H1 (cell line): ENCODE measurements at regions not wholly inside any gene's neighbourhood (a gene's known extent, or its start where the extent isn't known, plus 50 kb on each side); places are given as distances from the start of the nearest gene placed in this dataset.

ENCODE experiments used
- CTCF ChIA-PET: fragments of 300-600 bp; sonication (Branson Sonifier 250); formaldehyde crosslinking; loops from one replicate; lab custom pipeline; 2021; ENCODE audit not compliant: partially characterized antibody; lab: Charles Lee
- POLR2A ChIA-PET: fragments of 300-600 bp; sonication (Branson Sonifier 250); formaldehyde crosslinking; loops from one replicate; lab custom pipeline; 2021; ENCODE audit warnings: inconsistent platforms; ENCODE audit not compliant: partially characterized antibody; lab: Charles Lee
- DNase-seq, 2 experiments: peaks; one replicate each; pipeline versions ENCODE4 v3.0.0 to v3.0.0-alpha.2; 2010 to 2022; ENCODE audit warnings: low spot score in 2 of 2, low read depth in 1 of 2, mixed read lengths in 1 of 2
- FAIRE-seq: peaks from 2 replicates; lab custom pipeline; 2011; peaks lifted over from hg19 to GRCh38; lab: Jason Lieb, UNC
- H2AFZ ChIP-seq: 2 replicates; pipeline ENCODE4 v1.8.1; 2012; ENCODE audit warnings: low read length, inconsistent platforms
- H2AK5ac ChIP-seq: 2 replicates; pipeline ENCODE4 v1.6.1; 2013; ENCODE audit warnings: low read depth, low read length
- H2BK120ac ChIP-seq: replicated peaks from 2 replicates; pipeline ENCODE3; 2013; ENCODE audit warnings: low read depth, low read length, inconsistent platforms
- H2BK12ac ChIP-seq: 2 replicates; pipeline ENCODE4 v1.6.1; 2013; ENCODE audit warnings: low read depth, low read length
- H2BK15ac ChIP-seq: 2 replicates; pipeline ENCODE4 v1.6.1; 2013; ENCODE audit warnings: low read length
- H2BK20ac ChIP-seq: 2 replicates; pipeline ENCODE4 v1.6.1; 2013; ENCODE audit warnings: low read length
- H2BK5ac ChIP-seq: 2 replicates; pipeline ENCODE4 v1.6.1; 2013; ENCODE audit warnings: low read depth, low read length
- H3K14ac ChIP-seq: 2 replicates; pipeline ENCODE4 v1.6.1; 2013; ENCODE audit warnings: inconsistent platforms; ENCODE audit not compliant: insufficient read length
- H3K18ac ChIP-seq: 2 replicates; pipeline ENCODE4 v1.6.1; 2013; ENCODE audit warnings: low read length; ENCODE audit errors: extremely low read depth
- H3K23ac ChIP-seq: 2 replicates; pipeline ENCODE4 v1.6.1; 2013; ENCODE audit warnings: inconsistent platforms; ENCODE audit not compliant: insufficient read length
- H3K23me2 ChIP-seq: 2 replicates; pipeline ENCODE4 v1.6.1; 2013; ENCODE audit warnings: low read depth, low read length
- H3K27ac ChIP-seq: 2 replicates; pipeline ENCODE4 v1.6.1; 2011; ENCODE audit warnings: low read depth, low read length, inconsistent platforms
- H3K27me3 ChIP-seq, 4 experiments: replicated peaks in 1 of 4; 1 replicate in 1 of 4; 2 replicates in 3 of 4; pipeline versions ENCODE4 v1.6.1 to v1.8.1; 2011 to 2013; ENCODE audit warnings: low read length in 3 of 4, mild to moderate bottlenecking in 3 of 4, inconsistent platforms in 2 of 4, mixed read lengths in 2 of 4, moderate library complexity in 1 of 4; ENCODE audit not compliant: control insufficient read depth in 3 of 4, insufficient read depth in 3 of 4; ENCODE audit errors: extremely low read depth in 1 of 4
- H3K36me3 ChIP-seq, 4 experiments: 2 replicates each; pipeline versions ENCODE4 v1.6.1 to v1.8.1; 2011 to 2013; ENCODE audit warnings: mild to moderate bottlenecking in 4 of 4, low read length in 3 of 4, moderate library complexity in 2 of 4, control low read depth in 1 of 4, inconsistent platforms in 1 of 4; ENCODE audit not compliant: insufficient read depth in 4 of 4, control insufficient read depth in 2 of 4
- H3K4ac ChIP-seq: replicated peaks from 2 replicates; pipeline ENCODE3; 2013; ENCODE audit warnings: low read length, low read depth, mixed read lengths, inconsistent platforms; ENCODE audit not compliant: insufficient read length
- H3K4me1 ChIP-seq, 4 experiments: replicated peaks in 1 of 4; 1 replicate in 1 of 4; 2 replicates in 3 of 4; pipeline versions ENCODE4 v1.6.1 to v1.8.1; 2011 to 2013; ENCODE audit warnings: low read length in 3 of 4, inconsistent platforms in 2 of 4, mixed read lengths in 1 of 4; ENCODE audit not compliant: insufficient read depth in 4 of 4, control insufficient read depth in 3 of 4
- H3K4me2 ChIP-seq, 2 experiments: 2 replicates each; pipeline versions ENCODE4 v1.6.1 to v1.8.1; 2011 to 2013; ENCODE audit warnings: low read depth in 2 of 2, low read length in 2 of 2, control low read depth in 1 of 2, inconsistent platforms in 1 of 2, mild to moderate bottlenecking in 1 of 2; ENCODE audit not compliant: insufficient read depth in 1 of 2
- H3K4me3 ChIP-seq, 4 experiments: fragments of 200-600, 300-600 bp in 1 of 4; sonication (generic), shearing (Covaris generic), sonication (Bioruptor Twin) in 1 of 4; 2 replicates each; pipeline versions ENCODE4 v1.5.1 to v1.8.1; 2011 to 2016; ENCODE audit warnings: low read length in 4 of 4, low read depth in 3 of 4, control low read depth in 2 of 4, inconsistent platforms in 2 of 4, mild to moderate bottlenecking in 2 of 4, mixed read lengths in 1 of 4, moderate library complexity in 1 of 4; ENCODE audit not compliant: insufficient read depth in 2 of 4; ENCODE audit errors: extremely low read depth in 1 of 4
- H3K56ac ChIP-seq: replicated peaks from 2 replicates; pipeline ENCODE3; 2013; ENCODE audit warnings: low read depth, mild to moderate bottlenecking, mixed read lengths, low read length, inconsistent platforms; ENCODE audit not compliant: insufficient read length
- H3K79me1 ChIP-seq: 2 replicates; pipeline ENCODE4 v1.6.1; 2013; ENCODE audit warnings: low read depth, low read length, control low read depth
- H3K79me2 ChIP-seq, 2 experiments: 2 replicates each; pipeline versions ENCODE4 v1.6.1 to v1.8.1; 2012 to 2013; ENCODE audit warnings: low read length in 2 of 2, mild to moderate bottlenecking in 2 of 2, inconsistent platforms in 1 of 2; ENCODE audit not compliant: insufficient read depth in 2 of 2, control insufficient read depth in 1 of 2
- H3K9ac ChIP-seq, 4 experiments: replicated peaks in 1 of 4; 1 replicate in 1 of 4; 2 replicates in 3 of 4; pipeline versions ENCODE4 v1.6.1 to v1.8.1; 2011 to 2013; ENCODE audit warnings: low read depth in 3 of 4, low read length in 3 of 4, control low read depth in 2 of 4, mild to moderate bottlenecking in 2 of 4, moderate library complexity in 2 of 4, inconsistent platforms in 1 of 4; ENCODE audit errors: extremely low read depth in 1 of 4
- H3K9me3 ChIP-seq, 2 experiments: 2 replicates each; pipeline versions ENCODE4 v1.6.1 to v1.8.1; 2012 to 2013; ENCODE audit warnings: mild to moderate bottlenecking in 2 of 2, moderate library complexity in 2 of 2, control low read depth in 1 of 2, inconsistent platforms in 1 of 2, low read depth in 1 of 2, low read length in 1 of 2, mixed read lengths in 1 of 2; ENCODE audit not compliant: insufficient read depth in 2 of 2
- H4K20me1 ChIP-seq, 2 experiments: replicated peaks in 1 of 2; 2 replicates each; pipeline versions ENCODE3 to v1.8.1; 2011 to 2013; ENCODE audit warnings: inconsistent platforms in 2 of 2, low read length in 2 of 2, mild to moderate bottlenecking in 1 of 2; ENCODE audit not compliant: insufficient read depth in 2 of 2, control insufficient read depth in 1 of 2
- H4K5ac ChIP-seq: 2 replicates; pipeline ENCODE4 v1.6.1; 2013; ENCODE audit warnings: low read length, low read depth, mixed read lengths, inconsistent platforms; ENCODE audit not compliant: insufficient read length
- H4K8ac ChIP-seq: 2 replicates; pipeline ENCODE4 v1.8.0; 2013; ENCODE audit warnings: mild to moderate bottlenecking, moderate library complexity, low read length, inconsistent platforms; ENCODE audit not compliant: insufficient read depth; ENCODE audit errors: extremely low read depth
- H4K91ac ChIP-seq: replicated peaks from 2 replicates; pipeline ENCODE3; 2013; ENCODE audit warnings: low read length, mixed read lengths, inconsistent platforms; ENCODE audit not compliant: insufficient read length
- GABPA ChIP-seq: IDR thresholded peaks from 2 replicates; pipeline ENCODE4 v1.6.1; 2011; ENCODE audit warnings: mild to moderate bottlenecking, low read length, moderate library complexity, borderline replicate concordance; ENCODE audit not compliant: insufficient read depth
- JUND ChIP-seq: IDR thresholded peaks from 2 replicates; pipeline ENCODE4 v1.6.1; 2011; ENCODE audit warnings: mild to moderate bottlenecking, improper control_type of control experiment, low read length
- KDM1A ChIP-seq: fragments of 200-600, 300-600 bp; sonication (generic); IDR thresholded peaks from 2 replicates; pipeline ENCODE4 v1.7.1; 2016; ENCODE audit warnings: mild to moderate bottlenecking, low read length, borderline replicate concordance
- MAFK ChIP-seq: IDR thresholded peaks from 2 replicates; pipeline ENCODE4 v1.6.1; 2012; ENCODE audit warnings: low read depth, mild to moderate bottlenecking, improper control_type of control experiment, low read length
- NANOG ChIP-seq: IDR thresholded peaks from 2 replicates; pipeline ENCODE4 v1.6.1; 2011; ENCODE audit warnings: low read length, low read depth, mild to moderate bottlenecking, inconsistent platforms; ENCODE audit not compliant: insufficient read depth, poor library complexity, severe bottlenecking
- PHF8 ChIP-seq: fragments of 200-600 bp; sonication (generic); conservative IDR thresholded peaks from 2 replicates; pipeline ENCODE4 v1.7.1; 2012; ENCODE audit warnings: low read depth, mild to moderate bottlenecking, inconsistent platforms, low read length, moderate library complexity
- POU5F1 ChIP-seq: IDR thresholded peaks from 2 replicates; pipeline ENCODE4 v1.6.1; 2011; ENCODE audit warnings: low read depth, mild to moderate bottlenecking, low read length, moderate library complexity
- SIRT6 ChIP-seq: IDR thresholded peaks from one replicate; pipeline ENCODE4 v1.7.1; 2012; ENCODE audit warnings: low read length, inconsistent platforms
- SP1 ChIP-seq: IDR thresholded peaks from 2 replicates; pipeline ENCODE4 v1.6.1; 2011; ENCODE audit warnings: low read depth, low read length
- SP2 ChIP-seq: IDR thresholded peaks from 2 replicates; pipeline ENCODE4 v1.6.1; 2012; ENCODE audit warnings: mild to moderate bottlenecking, low read length, inconsistent platforms
- SRF ChIP-seq: IDR thresholded peaks from 2 replicates; pipeline ENCODE4 v1.6.1; 2011; ENCODE audit warnings: mild to moderate bottlenecking, low read depth, low read length, moderate library complexity
- TAF1 ChIP-seq: IDR thresholded peaks from 2 replicates; pipeline ENCODE4 v1.6.1; 2011; ENCODE audit warnings: mild to moderate bottlenecking, low read depth, low read length
- TEAD4 ChIP-seq: IDR thresholded peaks from 2 replicates; pipeline ENCODE4 v1.6.1; 2012; ENCODE audit warnings: low read depth, low read length, inconsistent platforms, mixed read lengths
- WGBS, 2 experiments: shearing (Covaris generic) in 1 of 2; methylation state at CpG; one replicate each; pipeline versions ENCODE4 v1.1.6 to v1.1.7; 2013 to 2015; ENCODE audit warnings: low lambda C conversion rate in 2 of 2, mixed read lengths in 2 of 2, inconsistent platforms in 1 of 2, low coverage in 1 of 2, missing lambda C conversion rate in 1 of 2; ENCODE audit not compliant: insufficient replicate concordance in 2 of 2, insufficient coverage in 1 of 2, insufficient read length in 1 of 2; ENCODE audit errors: extremely low coverage in 1 of 2, missing lambda C conversion rate in 1 of 2; 5-methylcytosine and 5-hydroxymethylcytosine counted together
- TF ChIP-seq, protein P1 (sequence below): IDR thresholded peaks from 2 replicates; pipeline ENCODE4 v1.6.1; 2011; ENCODE audit warnings: low read length, improper control_type of control experiment
- TF ChIP-seq, protein P2 (sequence below): IDR thresholded peaks from 2 replicates; pipeline ENCODE4 v1.6.1; 2011; ENCODE audit warnings: low read depth, mild to moderate bottlenecking, low read length; ENCODE audit not compliant: insufficient read depth

DNA sequence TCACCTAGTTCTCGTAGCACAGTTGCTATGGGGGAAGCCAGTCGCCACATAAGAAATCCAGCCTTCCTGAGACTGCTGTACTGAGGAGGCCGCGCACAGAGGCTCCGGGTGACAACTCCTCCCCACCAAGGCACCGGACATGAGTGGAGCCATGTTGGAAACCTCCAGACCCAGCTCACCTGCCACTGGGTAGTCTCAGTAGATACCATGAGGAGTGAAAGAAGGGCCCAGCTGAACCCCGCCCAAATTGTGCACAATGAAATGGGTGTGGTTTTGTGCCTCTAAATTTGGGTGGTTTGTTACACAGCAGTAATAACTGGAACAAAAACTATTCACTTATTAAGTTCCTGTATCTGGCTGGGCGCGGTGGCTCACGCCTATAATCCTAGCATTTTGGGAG lies 198.7 kb downstream of the BCOR start:
- H2BK120ac ChIP-seq, result no peak overlapping the region
- DNase-seq, result no peak
- no peak for FAIRE-seq
- no peak overlapping the region for H4K5ac ChIP-seq
- no peak overlapping the region for H3K4ac ChIP-seq
- H3K14ac ChIP-seq, result no peak overlapping the region
- no peak overlapping the region for H2BK20ac ChIP-seq
- ChIA-PET CTCF (no interaction called here), POLR2A (no interaction called here)
- no peak overlapping the region for H3K18ac ChIP-seq
- peaks cover 7 to 23% (median 11%) of the 10 kb centered on the region in 4 experiments for H3K4me1 ChIP-seq
- no peaks in the 10 kb centered on the region for H3K9me3 ChIP-seq
- H3K79me2 ChIP-seq, result no peaks in the 10 kb centered on the region
- no peak overlapping the region for H4K8ac ChIP-seq
- H3K23ac ChIP-seq, result no peak overlapping the region
- no peak overlapping the region for H2BK5ac ChIP-seq
- no peak overlapping the region for H2BK15ac ChIP-seq
- H2AK5ac ChIP-seq, result no peak overlapping the region
- H3K23me2 ChIP-seq, result no peaks in the 10 kb centered on the region
- no peaks in the 10 kb centered on the region for H3K36me3 ChIP-seq
- no peak overlapping the region; the same call in 1 of the 2 replicates for H2BK12ac ChIP-seq
- H3K56ac ChIP-seq, result no peak overlapping the region
- H3K27me3 ChIP-seq, result no peaks in the 10 kb centered on the region
- WGBS, 2 experiments, result 79% methylated on average over 6 of the region's 10 CpGs; no CpG with 5 or more reads in 1 of the 2 experiments
- H3K9ac ChIP-seq, result no peak overlapping the region
- H2AFZ ChIP-seq, result no peak overlapping the region
- H3K4me3 ChIP-seq, result no peak overlapping the region
- H4K20me1 ChIP-seq, result no peaks in the 10 kb centered on the region
- no peak overlapping the region for H3K27ac ChIP-seq
- no peak overlapping the region for H4K91ac ChIP-seq
- no peaks in the 10 kb centered on the region for H3K79me1 ChIP-seq
- H3K4me2 ChIP-seq, result no peak overlapping the region
- no peak for TF ChIP-seq KDM1A
- TF ChIP-seq MAFK, result no peak
- TF ChIP-seq NANOG, result no peak
- no peak for TF ChIP-seq POU5F1
- no peak for TF ChIP-seq JUND
- TF ChIP-seq SIRT6, result no peak
- TF ChIP-seq, protein P1, sequence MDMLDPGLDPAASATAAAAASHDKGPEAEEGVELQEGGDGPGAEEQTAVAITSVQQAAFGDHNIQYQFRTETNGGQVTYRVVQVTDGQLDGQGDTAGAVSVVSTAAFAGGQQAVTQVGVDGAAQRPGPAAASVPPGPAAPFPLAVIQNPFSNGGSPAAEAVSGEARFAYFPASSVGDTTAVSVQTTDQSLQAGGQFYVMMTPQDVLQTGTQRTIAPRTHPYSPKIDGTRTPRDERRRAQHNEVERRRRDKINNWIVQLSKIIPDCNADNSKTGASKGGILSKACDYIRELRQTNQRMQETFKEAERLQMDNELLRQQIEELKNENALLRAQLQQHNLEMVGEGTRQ, result no peak
- TF ChIP-seq PHF8, result no peak
- no peak for TF ChIP-seq GABPA
- no peak for TF ChIP-seq TAF1
- no peak for TF ChIP-seq TEAD4
- no peak for TF ChIP-seq SP2
- TF ChIP-seq, protein P2, sequence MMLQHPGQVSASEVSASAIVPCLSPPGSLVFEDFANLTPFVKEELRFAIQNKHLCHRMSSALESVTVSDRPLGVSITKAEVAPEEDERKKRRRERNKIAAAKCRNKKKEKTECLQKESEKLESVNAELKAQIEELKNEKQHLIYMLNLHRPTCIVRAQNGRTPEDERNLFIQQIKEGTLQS, result no peak
- no peak for TF ChIP-seq SRF
- no peak for TF ChIP-seq SP1
